ENCODE measurements at regions not wholly inside any gene's neighbourhood (a gene's known extent, or its start where the extent isn't known, plus 50 kb on each side); places are given as distances from the start of the nearest gene placed in this dataset.

DNA sequence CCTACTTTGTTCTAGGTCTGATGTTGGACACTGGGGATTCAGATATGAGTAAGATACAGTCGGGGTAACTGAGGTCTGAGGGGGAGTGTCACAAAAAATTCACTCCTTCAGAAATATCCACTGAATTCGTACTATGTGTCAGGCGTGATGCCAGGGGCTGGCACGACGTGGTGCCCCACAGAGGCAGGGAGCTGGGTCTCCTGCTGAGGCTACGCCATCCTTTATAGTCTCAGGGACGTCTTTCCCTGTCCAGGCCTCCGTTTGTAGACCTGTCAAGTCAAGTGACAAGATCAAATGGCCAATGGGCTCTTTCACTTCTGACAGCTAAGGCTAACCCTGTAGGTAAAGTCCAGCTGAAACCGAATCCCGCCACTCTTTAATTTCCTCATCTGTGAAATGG is 118.8 kb upstream of the SMIM23 start:
- no peak for TF ChIP-seq MXI1 (IDR thresholded peaks at IDR 0.05; ENCODE audit: borderline replicate concordance, low read depth, low read length)
- TF ChIP-seq POLR2A (IDR thresholded peaks at IDR 0.05; ENCODE audit: low read depth, low read length) = no peak
- TF ChIP-seq, protein P1, sequence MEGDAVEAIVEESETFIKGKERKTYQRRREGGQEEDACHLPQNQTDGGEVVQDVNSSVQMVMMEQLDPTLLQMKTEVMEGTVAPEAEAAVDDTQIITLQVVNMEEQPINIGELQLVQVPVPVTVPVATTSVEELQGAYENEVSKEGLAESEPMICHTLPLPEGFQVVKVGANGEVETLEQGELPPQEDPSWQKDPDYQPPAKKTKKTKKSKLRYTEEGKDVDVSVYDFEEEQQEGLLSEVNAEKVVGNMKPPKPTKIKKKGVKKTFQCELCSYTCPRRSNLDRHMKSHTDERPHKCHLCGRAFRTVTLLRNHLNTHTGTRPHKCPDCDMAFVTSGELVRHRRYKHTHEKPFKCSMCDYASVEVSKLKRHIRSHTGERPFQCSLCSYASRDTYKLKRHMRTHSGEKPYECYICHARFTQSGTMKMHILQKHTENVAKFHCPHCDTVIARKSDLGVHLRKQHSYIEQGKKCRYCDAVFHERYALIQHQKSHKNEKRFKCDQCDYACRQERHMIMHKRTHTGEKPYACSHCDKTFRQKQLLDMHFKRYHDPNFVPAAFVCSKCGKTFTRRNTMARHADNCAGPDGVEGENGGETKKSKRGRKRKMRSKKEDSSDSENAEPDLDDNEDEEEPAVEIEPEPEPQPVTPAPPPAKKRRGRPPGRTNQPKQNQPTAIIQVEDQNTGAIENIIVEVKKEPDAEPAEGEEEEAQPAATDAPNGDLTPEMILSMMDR (conservative IDR thresholded peaks at IDR 0.05; ENCODE audit: low read depth, low read length) = no peak
- TF ChIP-seq RCOR1 (IDR thresholded peaks at IDR 0.05; ENCODE audit: insufficient replicate concordance, low read length) = no peak
- no peak for TF ChIP-seq FOS (IDR thresholded peaks at IDR 0.05; ENCODE audit: low read depth, low read length)
- no peak for TF ChIP-seq RAD21 (IDR thresholded peaks at IDR 0.05; ENCODE audit: low read length)
- no peak for TF ChIP-seq BHLHE40 (IDR thresholded peaks at IDR 0.05; ENCODE audit: low read depth, low read length)
- no peak for TF ChIP-seq SMC3 (IDR thresholded peaks at IDR 0.05; ENCODE audit: low read depth, low read length)
